ENCODE measurements at regions not wholly inside any gene's neighbourhood (a gene's known extent, or its start where the extent isn't known, plus 50 kb on each side); places are given as distances from the start of the nearest gene placed in this dataset.

DNA sequence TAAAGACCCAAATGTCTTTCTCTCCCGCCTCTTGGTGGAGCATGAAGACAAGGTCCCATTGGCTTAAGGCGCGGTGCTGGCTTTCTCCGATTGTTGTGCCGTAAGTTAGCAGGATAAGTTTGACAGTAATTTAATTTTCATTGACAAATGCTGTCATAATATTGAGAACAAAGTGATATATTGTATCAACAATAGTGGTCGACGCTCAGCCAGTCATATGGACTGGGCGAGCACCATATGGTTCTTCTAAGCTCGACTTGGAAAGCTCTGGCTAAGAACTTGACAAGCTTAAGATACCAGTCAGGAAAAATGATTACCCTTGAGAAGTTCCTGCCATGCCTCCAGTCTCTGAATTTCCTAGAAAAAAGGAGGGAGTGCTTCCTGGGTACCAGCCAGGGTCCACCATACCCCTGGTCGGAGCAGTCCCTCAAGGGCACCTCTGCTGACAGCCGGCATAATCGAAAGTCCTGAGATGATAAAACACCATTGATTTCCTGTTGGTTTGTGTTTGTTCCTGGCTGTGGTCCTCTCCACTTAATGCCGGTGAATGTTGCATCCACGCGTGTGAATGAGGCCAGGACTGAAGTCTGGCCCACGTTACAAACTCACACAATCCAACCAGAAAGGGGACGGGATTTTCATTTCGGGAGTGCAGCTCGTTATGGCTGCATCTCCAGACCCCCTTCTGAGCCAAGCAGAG lies 262.1 kb downstream of the ZNF536 start:
- peaks cover 19% of the 10 kb centered on the region for H3K9me3 Mint-ChIP-seq
- H3K4me1 Mint-ChIP-seq, result peaks cover 3% of the 10 kb centered on the region
- no peak overlapping the region for H3K4me3 Mint-ChIP-seq
- DNase-seq (ENCODE audit: low spot score in 2 of 2, unreplicated experiment in 2 of 2), result no peak
- H3K27ac Mint-ChIP-seq, result no peak overlapping the region
- H3K27me3 Mint-ChIP-seq (ENCODE audit: low read depth), result peaks cover 11% of the 10 kb centered on the region
- no peak for TF ChIP-seq CTCF (IDR thresholded peaks at IDR 0.05; ENCODE audit: unreplicated experiment)
- H3K36me3 Mint-ChIP-seq, result no peaks in the 10 kb centered on the region

DNA sequence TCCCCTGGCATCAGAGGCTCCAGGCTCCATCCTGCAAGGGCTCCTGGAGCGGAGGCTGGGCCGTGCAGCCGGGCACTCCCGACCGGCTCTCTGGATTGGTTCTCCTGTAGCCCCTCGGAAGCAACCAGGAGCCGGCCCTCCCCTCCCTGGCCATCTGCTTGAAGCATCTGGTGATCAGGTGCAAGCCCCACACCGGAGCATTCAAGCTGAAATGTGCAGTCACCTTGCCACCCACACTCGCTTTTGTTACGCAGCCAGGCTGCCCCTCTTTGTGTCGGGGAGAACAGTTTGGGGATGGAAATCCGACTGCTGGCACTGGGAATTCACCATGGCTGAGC lies 258.8 kb downstream of the ZNF536 start:
- Mint-ChIP-seq H3K9me3 (no peaks in the 10 kb centered on the region), H3K36me3 (no peaks in the 10 kb centered on the region), H3K4me3 (no peak overlapping the region), H3K27ac (no peak overlapping the region), H3K4me1 (peaks cover 11% of the 10 kb centered on the region), H3K27me3 (ENCODE audit: low read depth) (peaks cover 6% of the 10 kb centered on the region)
- DNase-seq (ENCODE audit: low spot score in 2 of 2, unreplicated experiment in 2 of 2), result no peak
- no peak for TF ChIP-seq CTCF (IDR thresholded peaks at IDR 0.05; ENCODE audit: unreplicated experiment)

DNA sequence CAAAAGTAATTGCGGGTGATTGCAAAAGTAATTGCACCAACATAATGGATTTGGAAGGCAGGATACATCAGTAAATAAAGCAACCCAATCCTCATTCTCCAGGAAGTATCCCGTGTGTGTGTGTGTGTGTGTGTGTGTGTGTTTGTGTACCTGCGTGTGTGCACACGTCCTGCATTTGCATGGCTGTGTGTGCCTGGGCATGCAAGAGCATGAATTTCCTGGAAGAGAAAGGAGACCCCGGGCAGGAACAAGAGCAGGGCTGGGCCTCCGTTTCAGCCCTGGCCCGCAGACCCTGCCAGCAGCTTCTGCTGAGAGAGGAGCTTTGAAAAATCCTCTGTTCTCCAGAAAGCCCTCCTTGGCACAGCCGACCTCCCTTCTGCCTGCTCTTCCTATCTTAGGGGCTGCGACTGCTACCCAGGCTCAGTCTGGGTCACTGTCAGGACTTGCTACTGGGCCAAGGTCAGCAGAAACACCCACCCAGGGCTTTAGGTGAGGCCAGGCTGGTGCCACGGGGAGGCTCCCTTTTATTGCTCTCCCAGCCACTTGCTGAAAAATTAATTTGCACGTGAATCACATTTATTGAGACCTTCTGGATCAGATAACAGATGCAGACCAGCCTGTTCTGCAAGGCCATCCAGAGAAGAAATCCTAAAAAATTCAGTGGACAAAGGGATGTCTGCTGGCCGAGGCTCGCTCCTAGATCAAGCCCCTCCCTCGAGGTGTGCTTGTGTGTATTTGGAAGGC lies 258.3 kb downstream of the ZNF536 start:
- no peak overlapping the region for H3K4me3 Mint-ChIP-seq
- no peak for TF ChIP-seq CTCF (IDR thresholded peaks at IDR 0.05; ENCODE audit: unreplicated experiment)
- no peaks in the 10 kb centered on the region for H3K36me3 Mint-ChIP-seq
- H3K4me1 Mint-ChIP-seq, result peaks cover 11% of the 10 kb centered on the region
- peaks cover 6% of the 10 kb centered on the region for H3K27me3 Mint-ChIP-seq (ENCODE audit: low read depth)
- H3K9me3 Mint-ChIP-seq, result no peaks in the 10 kb centered on the region
- H3K27ac Mint-ChIP-seq, result no peak overlapping the region
- DNase-seq (ENCODE audit: low spot score in 2 of 2, unreplicated experiment in 2 of 2), result no peak

- H3K4me3 Mint-ChIP-seq, result no peak overlapping the region
- peaks cover 11% of the 10 kb centered on the region for H3K4me1 Mint-ChIP-seq
- no peak overlapping the region for H3K27ac Mint-ChIP-seq
- H3K27me3 Mint-ChIP-seq (ENCODE audit: low read depth), result no peaks in the 10 kb centered on the region
- no peak for DNase-seq (ENCODE audit: low spot score in 2 of 2, unreplicated experiment in 2 of 2)
- TF ChIP-seq CTCF (IDR thresholded peaks at IDR 0.05; ENCODE audit: unreplicated experiment), result no peak
- H3K9me3 Mint-ChIP-seq, result peaks cover 9% of the 10 kb centered on the region
- no peaks in the 10 kb centered on the region for H3K36me3 Mint-ChIP-seq
Observed at GRCh38 chr19:30629086-30629485, 256.9 kb downstream of the ZNF536 start.

DNA sequence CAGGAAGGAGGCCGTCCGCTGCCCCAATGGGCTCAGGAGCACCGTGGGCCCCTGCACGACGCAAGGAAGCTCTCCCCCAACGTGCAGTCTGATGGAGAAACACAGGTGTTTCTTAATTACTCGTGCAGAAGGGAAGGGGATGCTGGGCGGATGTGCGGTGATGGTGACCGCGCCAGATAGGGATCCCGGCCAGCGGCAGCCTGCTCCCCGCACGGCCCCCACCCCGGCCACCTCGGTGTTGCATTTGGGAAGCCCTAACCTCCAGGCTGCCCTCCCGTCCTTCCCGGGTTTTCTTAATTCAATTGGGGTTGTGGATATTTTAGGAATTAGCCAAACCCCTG lies 254.4 kb downstream of the ZNF536 start:
- DNase-seq (ENCODE audit: low spot score in 2 of 2, unreplicated experiment in 2 of 2), result no peak
- Mint-ChIP-seq H3K4me3 (no peak overlapping the region), H3K27ac (no peak overlapping the region), H3K9me3 (peaks cover 21% of the 10 kb centered on the region), H3K4me1 (peaks cover 11% of the 10 kb centered on the region), H3K27me3 (ENCODE audit: low read depth) (no peaks in the 10 kb centered on the region), H3K36me3 (no peaks in the 10 kb centered on the region)
- no peak for TF ChIP-seq CTCF (IDR thresholded peaks at IDR 0.05; ENCODE audit: unreplicated experiment)

All from mesothelial cell of epicardium (in vitro differentiated cells).